DOHH2 (cell line): ENCODE measurements at regions not wholly inside any gene's neighbourhood (a gene's known extent, or its start where the extent isn't known, plus 50 kb on each side); places are given as distances from the start of the nearest gene placed in this dataset.

Source experiments
- H3F3A ChIP-seq: fragments of 200-600 bp; sonication (generic), shearing (Covaris generic); 2 replicates; pipeline ENCODE4 v1.6.0; 2016; ENCODE audit warnings: antibody characterized with exemption, mild to moderate bottlenecking; ENCODE audit not compliant: control insufficient read depth, insufficient read depth
- H3K27ac ChIP-seq: fragments of 200-600 bp; sonication (generic); 2 replicates; pipeline ENCODE4 v1.5.1; 2014; ENCODE audit warnings: low read depth, mild to moderate bottlenecking, low read length, moderate library complexity
- H3K27me3 ChIP-seq: fragments of 200-600 bp; sonication (generic); 2 replicates; pipeline ENCODE4 v1.6.1; 2014; ENCODE audit warnings: mild to moderate bottlenecking, low read length, mixed read lengths; ENCODE audit not compliant: control insufficient read depth
- H3K36me3 ChIP-seq: fragments of 200-600 bp; sonication (generic); 2 replicates; pipeline ENCODE4 v1.6.1; 2014; ENCODE audit warnings: mild to moderate bottlenecking, low read length, moderate library complexity, mixed read lengths; ENCODE audit not compliant: control insufficient read depth
- H3K4me1 ChIP-seq: fragments of 200-600 bp; sonication (generic); 2 replicates; pipeline ENCODE4 v1.6.1; 2014; ENCODE audit warnings: mild to moderate bottlenecking, low read length, mixed read lengths; ENCODE audit not compliant: control insufficient read depth
- H3K4me2 ChIP-seq: fragments of 200-600 bp; sonication (generic); 2 replicates; pipeline ENCODE4 v1.6.0; 2014; ENCODE audit warnings: mild to moderate bottlenecking, low read length, moderate library complexity
- H3K4me3 ChIP-seq: fragments of 200-600 bp; sonication (generic); 2 replicates; pipeline ENCODE4 v1.5.1; 2014; ENCODE audit warnings: mild to moderate bottlenecking, low read length, mixed read lengths
- H3K79me2 ChIP-seq: fragments of 200-600 bp; sonication (generic); 2 replicates; pipeline ENCODE4 v1.6.1; 2014; ENCODE audit warnings: mild to moderate bottlenecking, low read length, mixed read lengths; ENCODE audit not compliant: control insufficient read depth
- H3K9me2 ChIP-seq: fragments of 200-600 bp; sonication (generic); replicated peaks from 2 replicates; pipeline ENCODE4 v1.6.1; 2014; ENCODE audit warnings: mild to moderate bottlenecking, low read length, mixed read lengths; ENCODE audit not compliant: control insufficient read depth
- H3K9me3 ChIP-seq: fragments of 200-600 bp; sonication (generic); 2 replicates; pipeline ENCODE4 v1.6.1; 2014; ENCODE audit warnings: antibody characterized with exemption, low read length, mixed read lengths; ENCODE audit not compliant: control insufficient read depth, insufficient read depth
- H4K20me1 ChIP-seq: fragments of 200-600 bp; sonication (generic); 2 replicates; pipeline ENCODE4 v1.6.0; 2014; ENCODE audit warnings: low read depth, mild to moderate bottlenecking, antibody characterized with exemption, low read length, moderate library complexity; ENCODE audit not compliant: control insufficient read depth, insufficient read depth
- CTCF ChIP-seq: fragments of 200-600 bp; sonication (generic); IDR thresholded peaks from one replicate; pipeline ENCODE4 v1.5.1; 2014; ENCODE audit warnings: antibody characterized with exemption, mild to moderate bottlenecking, low read depth, low read length; ENCODE audit not compliant: poor library complexity, severe bottlenecking
- EZH2phosphoT487 ChIP-seq: fragments of 200-600 bp; sonication (generic); IDR thresholded peaks from 2 replicates; pipeline ENCODE4 v1.6.1; 2017; ENCODE audit warnings: borderline replicate concordance, mild to moderate bottlenecking, antibody characterized with exemption, low read length, moderate library complexity, mixed read lengths

- H3K9me3 ChIP-seq, result no peaks in the 10 kb centered on the region
- H3K27ac ChIP-seq, result no peak overlapping the region
- no peaks in the 10 kb centered on the region for H3F3A ChIP-seq
- no peak overlapping the region for H3K4me3 ChIP-seq
- H3K79me2 ChIP-seq, result no peaks in the 10 kb centered on the region
- no peaks in the 10 kb centered on the region for H4K20me1 ChIP-seq
- H3K4me1 ChIP-seq, result no peaks in the 10 kb centered on the region
- TF ChIP-seq EZH2phosphoT487 (no peak), CTCF (no peak)
- H3K27me3 ChIP-seq, result peaks cover 9% of the 10 kb centered on the region
- H3K4me2 ChIP-seq, result no peak overlapping the region
- H3K9me2 ChIP-seq, result no peaks in the 10 kb centered on the region
- no peaks in the 10 kb centered on the region for H3K36me3 ChIP-seq
Observed at GRCh38 chr18:34595690-34596089, 114.4 kb upstream of the DTNA start.

- Histone ChIP-seq H4K20me1 (no peaks in the 10 kb centered on the region), H3K4me1 (no peaks in the 10 kb centered on the region), H3K27ac (no peak overlapping the region), H3F3A (no peaks in the 10 kb centered on the region), H3K9me2 (no peaks in the 10 kb centered on the region), H3K4me2 (no peak overlapping the region), H3K9me3 (no peaks in the 10 kb centered on the region), H3K4me3 (no peak overlapping the region), H3K27me3 (peaks cover 7% of the 10 kb centered on the region), H3K79me2 (no peaks in the 10 kb centered on the region), H3K36me3 (no peaks in the 10 kb centered on the region)
- no peak for TF ChIP-seq EZH2phosphoT487
- TF ChIP-seq CTCF, result no peak
Observed at GRCh38 chr18:34598120-34598635, 111.9 kb upstream of the DTNA start.

- no peak overlapping the region for H3K4me2 ChIP-seq
- H3K79me2 ChIP-seq, result no peaks in the 10 kb centered on the region
- no peaks in the 10 kb centered on the region for H3K9me3 ChIP-seq
- H3K36me3 ChIP-seq, result no peaks in the 10 kb centered on the region
- no peaks in the 10 kb centered on the region for H4K20me1 ChIP-seq
- no peaks in the 10 kb centered on the region for H3K4me1 ChIP-seq
- no peak overlapping the region for H3K4me3 ChIP-seq
- H3K27me3 ChIP-seq, result peaks cover 2% of the 10 kb centered on the region; the same call in 1 of the 2 replicates
- no peak overlapping the region for H3K27ac ChIP-seq
- no peaks in the 10 kb centered on the region for H3F3A ChIP-seq
- H3K9me2 ChIP-seq, result no peaks in the 10 kb centered on the region
- no peak for TF ChIP-seq EZH2phosphoT487
- TF ChIP-seq CTCF, result no peak
Observed at GRCh38 chr18:34600158-34600557, 109.9 kb upstream of the DTNA start.
